ENCODE measurements at regions not wholly inside any gene's neighbourhood (a gene's known extent, or its start where the extent isn't known, plus 50 kb on each side); places are given as distances from the start of the nearest gene placed in this dataset.

DNA sequence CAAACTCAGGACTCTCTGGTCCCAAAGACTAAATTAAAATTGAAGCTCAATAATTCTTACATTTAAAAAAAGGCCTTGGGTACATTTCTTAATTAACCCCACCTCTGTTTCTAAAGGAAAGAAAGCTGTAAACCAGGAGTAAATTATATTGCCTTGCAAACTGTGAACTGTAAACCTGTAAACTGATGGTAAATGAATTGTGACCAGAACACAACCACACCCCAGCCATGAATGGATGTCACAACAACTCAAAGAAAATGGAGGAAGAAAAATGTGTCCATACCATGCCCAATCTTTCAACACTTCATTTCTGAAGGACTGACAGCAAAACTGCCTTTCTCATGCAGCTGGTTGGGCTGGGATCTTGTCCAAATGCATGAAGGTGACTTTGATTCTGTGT is 171.3 kb upstream of the C1orf87 start:
- TF ChIP-seq, protein P1, sequence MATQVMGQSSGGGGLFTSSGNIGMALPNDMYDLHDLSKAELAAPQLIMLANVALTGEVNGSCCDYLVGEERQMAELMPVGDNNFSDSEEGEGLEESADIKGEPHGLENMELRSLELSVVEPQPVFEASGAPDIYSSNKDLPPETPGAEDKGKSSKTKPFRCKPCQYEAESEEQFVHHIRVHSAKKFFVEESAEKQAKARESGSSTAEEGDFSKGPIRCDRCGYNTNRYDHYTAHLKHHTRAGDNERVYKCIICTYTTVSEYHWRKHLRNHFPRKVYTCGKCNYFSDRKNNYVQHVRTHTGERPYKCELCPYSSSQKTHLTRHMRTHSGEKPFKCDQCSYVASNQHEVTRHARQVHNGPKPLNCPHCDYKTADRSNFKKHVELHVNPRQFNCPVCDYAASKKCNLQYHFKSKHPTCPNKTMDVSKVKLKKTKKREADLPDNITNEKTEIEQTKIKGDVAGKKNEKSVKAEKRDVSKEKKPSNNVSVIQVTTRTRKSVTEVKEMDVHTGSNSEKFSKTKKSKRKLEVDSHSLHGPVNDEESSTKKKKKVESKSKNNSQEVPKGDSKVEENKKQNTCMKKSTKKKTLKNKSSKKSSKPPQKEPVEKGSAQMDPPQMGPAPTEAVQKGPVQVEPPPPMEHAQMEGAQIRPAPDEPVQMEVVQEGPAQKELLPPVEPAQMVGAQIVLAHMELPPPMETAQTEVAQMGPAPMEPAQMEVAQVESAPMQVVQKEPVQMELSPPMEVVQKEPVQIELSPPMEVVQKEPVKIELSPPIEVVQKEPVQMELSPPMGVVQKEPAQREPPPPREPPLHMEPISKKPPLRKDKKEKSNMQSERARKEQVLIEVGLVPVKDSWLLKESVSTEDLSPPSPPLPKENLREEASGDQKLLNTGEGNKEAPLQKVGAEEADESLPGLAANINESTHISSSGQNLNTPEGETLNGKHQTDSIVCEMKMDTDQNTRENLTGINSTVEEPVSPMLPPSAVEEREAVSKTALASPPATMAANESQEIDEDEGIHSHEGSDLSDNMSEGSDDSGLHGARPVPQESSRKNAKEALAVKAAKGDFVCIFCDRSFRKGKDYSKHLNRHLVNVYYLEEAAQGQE (IDR thresholded peaks at IDR 0.05; ENCODE audit: borderline replicate concordance): no peak
- no peak for TF ChIP-seq EP300 (conservative IDR thresholded peaks at IDR 0.05; ENCODE audit: poor library complexity, severe bottlenecking)
- H3K9me2 ChIP-seq (ENCODE audit: insufficient read depth, low read length): no peaks in the 10 kb centered on the region
- no peak overlapping the region for H3K4me2 ChIP-seq (ENCODE audit: low read length)
- H4K20me1 ChIP-seq (ENCODE audit: insufficient read depth): no peaks in the 10 kb centered on the region
- H3K9ac ChIP-seq (ENCODE audit: low read length): no peak overlapping the region
- no peaks in the 10 kb centered on the region for H3K9me3 ChIP-seq (ENCODE audit: low read length)
- H3F3A ChIP-seq (ENCODE audit: insufficient read depth, low read length, poor library complexity, severe bottlenecking): no peaks in the 10 kb centered on the region
- no peaks in the 10 kb centered on the region for H3K79me2 ChIP-seq (replicated peaks; ENCODE audit: insufficient read depth, low read length)
- H3K27me3 ChIP-seq (ENCODE audit: insufficient read depth, low read depth, low read length): no peaks in the 10 kb centered on the region
- no peak overlapping the region for H3K27ac ChIP-seq (ENCODE audit: low read length)
- H3K4me3 ChIP-seq (ENCODE audit: low read length): no peak overlapping the region
- H3K36me3 ChIP-seq (ENCODE audit: insufficient read depth, low read length): no peaks in the 10 kb centered on the region
- no peak overlapping the region for H2AFZ ChIP-seq (ENCODE audit: low read depth, low read length)

- no peaks in the 10 kb centered on the region for H4K20me1 ChIP-seq (ENCODE audit: insufficient read depth)
- no peak overlapping the region for H3K9ac ChIP-seq (ENCODE audit: low read length)
- no peaks in the 10 kb centered on the region for H3F3A ChIP-seq (ENCODE audit: insufficient read depth, low read length, poor library complexity, severe bottlenecking)
- TF ChIP-seq EZH2 (IDR thresholded peaks at IDR 0.05; ENCODE audit: borderline replicate concordance, insufficient read depth, low read length, poor library complexity, severe bottlenecking): no peak
- TF ChIP-seq TAF1 (IDR thresholded peaks at IDR 0.05; ENCODE audit: low read depth): no peak
- TF ChIP-seq RAD21 (conservative IDR thresholded peaks at IDR 0.05): no peak
- no peak for TF ChIP-seq MXI1 (conservative IDR thresholded peaks at IDR 0.05; ENCODE audit: poor library complexity, severe bottlenecking)
- TF ChIP-seq, protein P1 (IDR thresholded peaks at IDR 0.05; ENCODE audit: borderline replicate concordance): no peak
- TF ChIP-seq SMC3 (conservative IDR thresholded peaks at IDR 0.05; ENCODE audit: poor library complexity): no peak
- no peak for TF ChIP-seq EP300 (conservative IDR thresholded peaks at IDR 0.05; ENCODE audit: poor library complexity, severe bottlenecking)
- H2AFZ ChIP-seq (ENCODE audit: low read depth, low read length): peak overlapping the region; percentile 27
- H3K27ac ChIP-seq (ENCODE audit: low read length): no peak overlapping the region
- no peaks in the 10 kb centered on the region for H3K79me2 ChIP-seq (replicated peaks; ENCODE audit: insufficient read depth, low read length)
- H3K27me3 ChIP-seq (ENCODE audit: insufficient read depth, low read depth, low read length): no peaks in the 10 kb centered on the region
- H3K9me2 ChIP-seq (ENCODE audit: insufficient read depth, low read length): no peaks in the 10 kb centered on the region
- no peaks in the 10 kb centered on the region for H3K36me3 ChIP-seq (ENCODE audit: insufficient read depth, low read length)
- H3K9me3 ChIP-seq (ENCODE audit: low read length): no peaks in the 10 kb centered on the region
- H3K4me3 ChIP-seq (ENCODE audit: low read length): no peak overlapping the region
- no peak overlapping the region for H3K4me2 ChIP-seq (ENCODE audit: low read length)
Observed at GRCh38 chr1:60235275-60235674, 161.7 kb upstream of the C1orf87 start.
